MCF 10A (cell line): ENCODE measurements at regions not wholly inside any gene's neighbourhood (a gene's known extent, or its start where the extent isn't known, plus 50 kb on each side); places are given as distances from the start of the nearest gene placed in this dataset.

Source experiments
- BruUV-seq: library from RNA; stranded (reverse); fragments of 400-500 nt; replicated peaks from 2 replicates; lab custom pipeline; 2021; lab: Mats Ljungman, UMichigan
- CTCF ChIA-PET: fragments of 300-600 bp; sonication (Branson Sonifier 250); formaldehyde crosslinking; extraction: SDS; loops from one replicate; lab custom pipeline; 2021; ENCODE audit warnings: antibody characterized with exemption, inconsistent platforms; lab: Yijun Ruan, JAX
- POLR2A ChIA-PET: fragments of 300-600, 350-650 bp; sonication (Branson Sonifier 250); formaldehyde crosslinking; extraction: SDS; loops from one replicate; lab custom pipeline; 2020; ENCODE audit warnings: antibody characterized with exemption, inconsistent platforms; lab: Yijun Ruan, JAX
- DNase-seq: peaks from one replicate; pipeline ENCODE4 v3.0.0-alpha.2; 2018; ENCODE audit not compliant: unreplicated experiment
- H3K27ac Mint-ChIP-seq: one replicate; pipeline ENCODE4 v1.8.0; 2022; ENCODE audit warnings: mild to moderate bottlenecking, low read depth, mixed read lengths; ENCODE audit not compliant: unreplicated experiment
- H3K27me3 Mint-ChIP-seq: one replicate; pipeline ENCODE4 v1.8.0; 2022; ENCODE audit warnings: mixed read lengths; ENCODE audit not compliant: insufficient read depth, unreplicated experiment
- H3K36me3 Mint-ChIP-seq: one replicate; pipeline ENCODE4 v1.8.0; 2022; ENCODE audit warnings: mild to moderate bottlenecking, moderate library complexity, mixed read lengths; ENCODE audit not compliant: insufficient read depth, unreplicated experiment
- H3K4me1 Mint-ChIP-seq: one replicate; pipeline ENCODE4 v1.8.0; 2022; ENCODE audit warnings: mixed read lengths; ENCODE audit not compliant: insufficient read depth, unreplicated experiment
- H3K4me3 Mint-ChIP-seq: one replicate; pipeline ENCODE4 v1.8.0; 2022; ENCODE audit warnings: mild to moderate bottlenecking, moderate library complexity, mixed read lengths; ENCODE audit not compliant: unreplicated experiment
- H3K9me3 Mint-ChIP-seq: one replicate; pipeline ENCODE4 v1.8.0; 2022; ENCODE audit warnings: mixed read lengths; ENCODE audit not compliant: unreplicated experiment
- CTCF ChIP-seq: fragments of 200-600 bp; IDR thresholded peaks from one replicate; pipeline ENCODE4 v1.8.0; 2022; ENCODE audit warnings: antibody characterized with exemption, mild to moderate bottlenecking; ENCODE audit not compliant: unreplicated experiment
- intact Hi-C: fragments of 100-400 bp; cut with micrococcal nuclease; formaldehyde crosslinking; loops from 2 replicates; pipeline ENCODE4 v1.14.1; 2022

- H3K4me3 Mint-ChIP-seq = no peak overlapping the region
- no TSS peak for BruUV-seq
- TF ChIP-seq CTCF = no peak
- no peaks in the 10 kb centered on the region for H3K9me3 Mint-ChIP-seq
- DNase-seq = no peak
- H3K27ac Mint-ChIP-seq = no peak overlapping the region
- intact Hi-C loops = loop anchor here (10.0 kb wide), 1 partner anchor 528 kb away; no protein-coding TSS in a partner anchor
- no peaks in the 10 kb centered on the region for H3K4me1 Mint-ChIP-seq
- ChIA-PET POLR2A (no interaction called here), CTCF (interaction anchor here (1.0 to 5.4 kb wide), 4 partner anchors 200 to 993 kb away, joined by 4 to 62 read pairs (median 4); partner anchors contain the start of gene IGFBP5)
- no peaks in the 10 kb centered on the region for H3K36me3 Mint-ChIP-seq
- no peaks in the 10 kb centered on the region for H3K27me3 Mint-ChIP-seq
Observed at GRCh38 chr2:217512728-217513127, 490.1 kb downstream of the TNS1 start.

GRCh38 chr2:217512259-217512658, 490.5 kb downstream of the TNS1 start:
- ChIA-PET POLR2A (no interaction called here), CTCF (interaction anchor here (1.1 to 5.4 kb wide), 4 partner anchors 8 to 993 kb away, joined by 4 to 62 read pairs (median 6); partner anchors contain the start of gene IGFBP5)
- DNase-seq = no peak
- Mint-ChIP-seq H3K36me3 (no peaks in the 10 kb centered on the region), H3K27me3 (no peaks in the 10 kb centered on the region), H3K9me3 (no peaks in the 10 kb centered on the region), H3K4me3 (no peak overlapping the region), H3K4me1 (no peaks in the 10 kb centered on the region), H3K27ac (no peak overlapping the region)
- no peak for TF ChIP-seq CTCF
- intact Hi-C loops = loop anchor here (10.0 kb wide), 1 partner anchor 527 kb away; no protein-coding TSS in a partner anchor
- BruUV-seq = no TSS peak

GRCh38 chr2:217511850-217512249, 490.9 kb downstream of the TNS1 start:
- Mint-ChIP-seq H3K9me3 (no peaks in the 10 kb centered on the region), H3K27me3 (no peaks in the 10 kb centered on the region), H3K4me1 (no peaks in the 10 kb centered on the region), H3K4me3 (no peak overlapping the region), H3K27ac (no peak overlapping the region), H3K36me3 (no peaks in the 10 kb centered on the region)
- intact Hi-C loops = loop anchor here (10.0 kb wide), 1 partner anchor 527 kb away; no protein-coding TSS in a partner anchor
- TF ChIP-seq CTCF = no peak
- no peak for DNase-seq
- ChIA-PET POLR2A (no interaction called here), CTCF (interaction anchor here (0.5 to 5.4 kb wide), 17 partner anchors 8 to 992 kb away, joined by 3 to 62 read pairs (median 5); partner anchors contain the start of gene IGFBP5)
- BruUV-seq = no TSS peak

- BruUV-seq = no TSS peak
- Mint-ChIP-seq H3K27me3 (no peaks in the 10 kb centered on the region), H3K36me3 (no peaks in the 10 kb centered on the region), H3K9me3 (no peaks in the 10 kb centered on the region), H3K4me3 (no peak overlapping the region), H3K27ac (peak overlapping the region; percentile 52), H3K4me1 (no peaks in the 10 kb centered on the region)
- intact Hi-C loops = loop anchor here (1.0 to 10.0 kb wide), 7 partner anchors 141 to 829 kb away; no protein-coding TSS in a partner anchor
- ChIA-PET CTCF (interaction anchor here (0.6 to 5.4 kb wide), 62 partner anchors 9 to 1165 kb away, joined by 3 to 62 read pairs (median 4); partner anchors contain the start of gene IGFBP5), POLR2A (interaction anchor here (0.7 to 1.4 kb wide), 5 partner anchors 140 to 823 kb away, joined by 3 to 4 read pairs (median 3); no protein-coding TSS in a partner anchor)
- TF ChIP-seq CTCF = peak; percentile 80
- DNase-seq = peak; percentile 79
Observed at GRCh38 chr2:217510771-217511291, 492.0 kb downstream of the TNS1 start.
